Right lobe of liver (tissue), 6 donors: ENCODE measurements at regions not wholly inside any gene's neighbourhood (a gene's known extent, or its start where the extent isn't known, plus 50 kb on each side); places are given as distances from the start of the nearest gene placed in this dataset.

Experiments
- ATAC-seq, 4 donors: fragments of 200-7000 bp; cut with Tn5 transposase; one replicate each; pipeline ENCODE4 v1.9.1; 2020; ENCODE audit warnings: mild to moderate bottlenecking in 4 of 4, moderate library complexity in 4 of 4
- DNase-seq, 3 donors: peaks; one replicate each; pipeline ENCODE4 v3.0.0-alpha.2; 2020
- H3K27ac ChIP-seq, 3 donors: fragments of 200-600 bp; one replicate each; pipeline ENCODE4 v1.8.0; 2022
- H3K27me3 ChIP-seq, 2 donors: fragments of 200-600 bp; one replicate each; pipeline ENCODE4 v1.8.0; 2022
- H3K36me3 ChIP-seq, 4 donors: fragments of 200-600 bp; sonication (generic) in 1 of 4; one replicate each; pipeline versions ENCODE4 v1.5.1 to v1.8.0; 2017 to 2022; ENCODE audit warnings: control low read depth in 1 of 4
- H3K4me1 ChIP-seq, 4 donors: fragments of 200-600 bp; sonication (generic) in 1 of 4; one replicate each; pipeline versions ENCODE4 v1.5.1 to v1.8.0; 2017 to 2022; ENCODE audit warnings: control low read depth in 1 of 4
- H3K4me3 ChIP-seq, 3 donors: fragments of 200-600 bp; one replicate each; pipeline ENCODE4 v1.8.0; 2022
- H3K9me3 ChIP-seq, 4 donors: fragments of 200-600 bp; sonication (generic) in 1 of 4; one replicate each; pipeline versions ENCODE4 v1.5.1 to v1.8.0; 2017 to 2022; ENCODE audit warnings: control low read depth in 1 of 4
- CTCF ChIP-seq, 4 donors: fragments of 200-600 bp in 3 of 4; fragments of 450-650 bp in 1 of 4; IDR thresholded peaks; one replicate each; pipeline versions ENCODE4 v1.5.1 to v1.8.0; 2016 to 2022; ENCODE audit warnings: antibody characterized with exemption in 4 of 4, mild to moderate bottlenecking in 2 of 4
- POLR2A ChIP-seq: fragments of 450-650 bp; IDR thresholded peaks from one replicate; pipeline ENCODE4 v1.6.1; 2017; ENCODE audit warnings: antibody characterized with exemption, mild to moderate bottlenecking
- WGBS: methylation state at CpG from one replicate; pipeline ENCODE4 v1.1.6; 2018; ENCODE audit warnings: low coverage, low lambda C conversion rate; ENCODE audit not compliant: insufficient coverage; ENCODE audit errors: missing lambda C conversion rate; 5-methylcytosine and 5-hydroxymethylcytosine counted together
- intact Hi-C, 2 donors: fragments of 100-400 bp; cut with DNase I; formaldehyde crosslinking; loops; one replicate each; pipeline versions ENCODE4 v1.11.2 to v1.14.1; 2022
- donor health status: DM: no; HTN: yes; CAD: no.
- donor health status: DM: no; HTN: no; CAD: no.
- donor health status: DM: no; HTN: no; CAD: no.
- donor health status: DM: no; HTN: yes; CAD: no.
- donor health status: DM: no; HTN: yes; CAD: no.

GRCh38 chr14:100655741-100656085, 68.5 kb upstream of the BEGAIN start:
- Histone ChIP-seq H3K9me3 (no peaks in the 10 kb centered on the region), H3K27me3 (no peaks in the 10 kb centered on the region), H3K4me3 (no peak overlapping the region), H3K4me1 (peaks cover 0 to 19% (median 3%) of the 10 kb centered on the region in 4 donors), H3K36me3 (no peaks in the 10 kb centered on the region), H3K27ac (no peak overlapping the region)
- WGBS, result 100% methylated on average over 1 of the region's 2 CpGs
- ATAC-seq (no peak), DNase-seq (no peak)
- intact Hi-C loops, result loop anchor here (5.0 to 10.0 kb wide), 4 partner anchors 121 to 273 kb away; no protein-coding TSS in a partner anchor
- TF ChIP-seq CTCF (IDR thresholded peaks at IDR 0.05), result no peak
- no peak for TF ChIP-seq POLR2A

- ATAC-seq (no peak), DNase-seq (no peak)
- H3K27me3 ChIP-seq, result no peaks in the 10 kb centered on the region
- no peak for TF ChIP-seq POLR2A
- TF ChIP-seq CTCF (IDR thresholded peaks at IDR 0.05), result no peak
- peaks cover 0 to 19% (median 3%) of the 10 kb centered on the region in 4 donors for H3K4me1 ChIP-seq
- 79% methylated on average over 13 of the region's 15 CpGs for WGBS
- no peaks in the 10 kb centered on the region for H3K9me3 ChIP-seq
- H3K4me3 ChIP-seq, result no peak overlapping the region
- no peak overlapping the region for H3K27ac ChIP-seq
- intact Hi-C loops, result loop anchor here (5.0 to 10.0 kb wide), 4 partner anchors 122 to 275 kb away; no protein-coding TSS in a partner anchor
- H3K36me3 ChIP-seq, result no peaks in the 10 kb centered on the region
Measured at GRCh38 chr14:100656996-100657395, 69.7 kb upstream of the DLK1 start.

- Histone ChIP-seq H3K36me3 (no peaks in the 10 kb centered on the region), H3K4me1 (peaks cover 0 to 19% (median 3%) of the 10 kb centered on the region in 4 donors), H3K27ac (no peak overlapping the region), H3K4me3 (no peak overlapping the region), H3K9me3 (no peaks in the 10 kb centered on the region), H3K27me3 (no peaks in the 10 kb centered on the region)
- TF ChIP-seq CTCF (IDR thresholded peaks at IDR 0.05) (no peak), POLR2A (no peak)
- intact Hi-C loops, result loop anchor here (5.0 to 10.0 kb wide), 4 partner anchors 123 to 275 kb away; no protein-coding TSS in a partner anchor
- DNase-seq (no peak), ATAC-seq (no peak)
- WGBS, result 73% methylated on average over 3 of the region's 4 CpGs
Measured at GRCh38 chr14:100657780-100658179, 68.9 kb upstream of the DLK1 start.

DNA sequence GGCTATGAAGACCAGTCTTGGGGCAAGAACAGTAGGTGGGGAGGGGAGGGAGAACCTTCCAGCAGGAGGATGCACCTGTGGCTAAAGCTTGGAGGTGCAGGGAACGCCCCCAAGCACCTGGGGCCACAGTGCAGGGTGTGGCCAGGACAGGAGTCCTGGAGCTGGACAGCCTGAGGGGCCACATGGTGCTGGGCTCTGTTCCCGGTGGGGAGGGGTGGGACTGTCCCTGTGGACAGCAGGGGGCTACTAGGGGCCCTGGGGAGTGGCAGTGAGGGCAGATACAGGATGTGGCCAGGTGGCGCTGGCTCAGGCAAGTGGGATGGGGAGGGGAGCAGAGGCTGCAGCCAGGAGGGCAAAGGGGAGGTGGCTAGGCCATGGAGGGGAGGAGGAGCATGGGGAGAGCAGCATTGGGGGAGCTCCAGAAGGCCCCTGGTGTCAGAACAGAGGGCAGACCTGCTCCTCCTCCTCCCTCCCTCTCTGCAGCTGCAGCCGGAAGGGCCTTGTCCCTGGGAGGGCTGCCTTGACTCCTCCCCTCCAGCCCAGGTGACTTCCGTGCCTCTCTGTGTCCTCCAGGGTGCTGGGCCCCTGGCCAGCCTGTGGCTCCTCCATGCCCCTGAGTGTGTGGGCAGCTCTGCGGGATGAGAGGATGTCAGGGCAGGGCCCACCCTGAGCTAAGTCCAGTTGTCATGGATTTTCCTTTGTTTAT, 68.4 kb upstream of the DLK1 start:
- Histone ChIP-seq H3K27me3 (no peaks in the 10 kb centered on the region), H3K36me3 (no peaks in the 10 kb centered on the region), H3K4me1 (peaks cover 0 to 19% (median 3%) of the 10 kb centered on the region in 4 donors), H3K4me3 (no peak overlapping the region), H3K9me3 (no peaks in the 10 kb centered on the region), H3K27ac (no peak overlapping the region)
- WGBS, result 49% methylated on average over 2 of the region's 6 CpGs
- ATAC-seq (peak in 1 of 4 donors; percentile 15), DNase-seq (no peak)
- intact Hi-C loops, result loop anchor here (5.0 to 10.0 kb wide), 4 partner anchors 124 to 276 kb away; no protein-coding TSS in a partner anchor
- TF ChIP-seq CTCF (IDR thresholded peaks at IDR 0.05) (no peak), POLR2A (no peak)
